Esophagus squamous epithelium (tissue), 4 donors: ENCODE measurements at regions not wholly inside any gene's neighbourhood (a gene's known extent, or its start where the extent isn't known, plus 50 kb on each side); places are given as distances from the start of the nearest gene placed in this dataset.

Experiments
- POLR2A ChIP-seq, 4 donors: fragments of 450-650 bp; IDR thresholded peaks; one replicate each; pipeline ENCODE4 v1.6.1; 2017; ENCODE audit warnings: antibody characterized with exemption in 4 of 4, mild to moderate bottlenecking in 4 of 4, moderate library complexity in 3 of 4
- TF ChIP-seq, protein P1 (sequence below), 6 experiments: fragments of 450-650 bp in 4 of 6; fragments of 200-600 bp in 2 of 6; sonication (generic) in 2 of 6; IDR thresholded peaks; one replicate each; pipeline ENCODE4 v1.5.1; 2016 to 2019; ENCODE audit warnings: antibody characterized with exemption in 6 of 6, mild to moderate bottlenecking in 4 of 6, moderate library complexity in 4 of 6

GRCh38 chr17:70644096-70644495 lies 474.8 kb downstream of the KCNJ2 start:
- TF ChIP-seq, protein P1, sequence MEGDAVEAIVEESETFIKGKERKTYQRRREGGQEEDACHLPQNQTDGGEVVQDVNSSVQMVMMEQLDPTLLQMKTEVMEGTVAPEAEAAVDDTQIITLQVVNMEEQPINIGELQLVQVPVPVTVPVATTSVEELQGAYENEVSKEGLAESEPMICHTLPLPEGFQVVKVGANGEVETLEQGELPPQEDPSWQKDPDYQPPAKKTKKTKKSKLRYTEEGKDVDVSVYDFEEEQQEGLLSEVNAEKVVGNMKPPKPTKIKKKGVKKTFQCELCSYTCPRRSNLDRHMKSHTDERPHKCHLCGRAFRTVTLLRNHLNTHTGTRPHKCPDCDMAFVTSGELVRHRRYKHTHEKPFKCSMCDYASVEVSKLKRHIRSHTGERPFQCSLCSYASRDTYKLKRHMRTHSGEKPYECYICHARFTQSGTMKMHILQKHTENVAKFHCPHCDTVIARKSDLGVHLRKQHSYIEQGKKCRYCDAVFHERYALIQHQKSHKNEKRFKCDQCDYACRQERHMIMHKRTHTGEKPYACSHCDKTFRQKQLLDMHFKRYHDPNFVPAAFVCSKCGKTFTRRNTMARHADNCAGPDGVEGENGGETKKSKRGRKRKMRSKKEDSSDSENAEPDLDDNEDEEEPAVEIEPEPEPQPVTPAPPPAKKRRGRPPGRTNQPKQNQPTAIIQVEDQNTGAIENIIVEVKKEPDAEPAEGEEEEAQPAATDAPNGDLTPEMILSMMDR (IDR thresholded peaks at IDR 0.05): no peak
- TF ChIP-seq POLR2A (IDR thresholded peaks at IDR 0.05): no peak
